Suppressor macrophage treated with lipopolysaccharide for 1 hour (primary cell): ENCODE measurements at regions not wholly inside any gene's neighbourhood (a gene's known extent, or its start where the extent isn't known, plus 50 kb on each side); places are given as distances from the start of the nearest gene placed in this dataset.

Experiments
- DNase-seq, 3 donors: peaks; one replicate each; pipeline ENCODE4 v3.0.0-alpha.2; 2020 to 2022

GRCh38 chr13:97057176-97057575 lies 62.9 kb upstream of the OXGR1 start:
- no peak for DNase-seq

DNA sequence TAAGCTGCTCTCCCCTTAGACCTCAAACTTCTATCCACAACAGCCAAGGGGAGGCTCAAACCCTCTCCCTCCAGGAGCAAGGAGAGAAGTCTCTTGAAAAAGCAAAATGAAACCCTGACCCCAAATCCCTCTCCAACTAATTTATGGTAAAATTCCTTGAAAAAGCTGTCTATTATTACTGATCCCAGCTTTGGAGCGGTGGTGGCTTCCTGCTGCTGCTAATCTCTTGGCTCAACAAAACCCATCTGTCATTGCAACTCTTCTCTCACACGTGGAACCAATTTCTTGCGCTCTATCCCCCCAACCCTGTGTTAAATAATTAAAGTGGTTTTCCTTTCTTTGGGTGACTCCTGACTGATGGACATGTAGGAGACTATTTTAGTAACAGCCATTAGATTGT lies 64.1 kb upstream of the OXGR1 start:
- DNase-seq: no peak

DNA sequence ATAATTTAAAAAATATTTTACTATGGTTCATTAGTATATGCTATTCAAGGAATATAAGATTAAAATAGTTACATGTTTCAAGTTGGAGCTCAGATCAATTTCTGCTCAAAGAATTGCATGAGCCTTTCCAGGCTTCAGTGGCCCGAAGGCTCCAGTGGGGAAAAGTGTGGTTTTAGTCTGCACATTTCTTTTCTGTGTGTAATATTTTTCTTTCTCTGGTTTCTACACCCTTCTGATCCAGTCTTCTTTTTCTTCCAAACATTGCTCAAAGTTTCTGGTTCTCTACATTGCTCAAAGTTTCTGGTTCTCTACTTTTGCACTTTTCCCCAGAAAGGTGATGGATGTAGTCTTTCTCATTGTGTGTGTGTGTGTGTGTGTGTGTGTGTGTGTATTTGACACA lies 64.7 kb upstream of the OXGR1 start:
- DNase-seq: no peak

DNA sequence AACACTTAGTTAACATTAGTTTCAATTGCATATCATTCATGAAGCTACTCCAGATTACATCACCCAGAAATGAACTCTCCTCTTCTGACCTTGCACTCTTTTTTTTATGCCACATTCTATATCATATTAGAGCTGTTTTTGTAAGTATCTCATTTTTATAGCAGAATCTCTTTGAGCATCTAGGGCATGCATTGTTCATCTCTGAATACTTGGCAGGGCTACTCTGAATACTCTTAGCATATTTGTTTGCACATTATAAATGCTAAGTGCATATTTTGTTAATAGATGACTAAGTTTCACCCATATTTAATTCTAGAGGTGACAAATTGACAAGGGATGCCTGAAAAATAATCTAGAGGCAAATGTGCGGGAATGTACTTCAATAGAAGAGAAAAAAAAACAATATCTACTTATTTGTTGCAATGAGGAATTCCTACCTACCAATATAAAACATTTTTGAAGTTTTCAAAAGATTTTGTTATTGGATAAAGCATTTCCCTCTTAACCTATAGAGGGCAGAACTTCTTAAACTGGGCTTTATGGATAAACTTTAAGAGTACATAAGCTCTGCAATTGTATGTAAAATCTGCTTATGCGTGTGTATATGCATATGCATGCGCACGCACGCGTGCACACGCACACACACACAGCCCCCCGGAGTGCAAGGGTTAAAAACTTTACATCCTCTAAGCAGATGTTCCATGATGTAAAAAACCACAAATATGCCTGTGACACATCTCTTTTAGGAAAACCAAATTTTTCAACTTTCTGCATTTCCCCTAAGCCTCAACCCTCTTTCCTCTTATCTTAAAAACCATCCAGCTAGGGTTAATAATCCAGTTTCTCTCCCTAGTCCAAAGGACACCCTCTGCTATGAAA lies 73.0 kb upstream of the OXGR1 start:
- no peak for DNase-seq

- DNase-seq: no peak
Observed at GRCh38 chr13:97068151-97068550, 73.9 kb upstream of the OXGR1 start.

DNA sequence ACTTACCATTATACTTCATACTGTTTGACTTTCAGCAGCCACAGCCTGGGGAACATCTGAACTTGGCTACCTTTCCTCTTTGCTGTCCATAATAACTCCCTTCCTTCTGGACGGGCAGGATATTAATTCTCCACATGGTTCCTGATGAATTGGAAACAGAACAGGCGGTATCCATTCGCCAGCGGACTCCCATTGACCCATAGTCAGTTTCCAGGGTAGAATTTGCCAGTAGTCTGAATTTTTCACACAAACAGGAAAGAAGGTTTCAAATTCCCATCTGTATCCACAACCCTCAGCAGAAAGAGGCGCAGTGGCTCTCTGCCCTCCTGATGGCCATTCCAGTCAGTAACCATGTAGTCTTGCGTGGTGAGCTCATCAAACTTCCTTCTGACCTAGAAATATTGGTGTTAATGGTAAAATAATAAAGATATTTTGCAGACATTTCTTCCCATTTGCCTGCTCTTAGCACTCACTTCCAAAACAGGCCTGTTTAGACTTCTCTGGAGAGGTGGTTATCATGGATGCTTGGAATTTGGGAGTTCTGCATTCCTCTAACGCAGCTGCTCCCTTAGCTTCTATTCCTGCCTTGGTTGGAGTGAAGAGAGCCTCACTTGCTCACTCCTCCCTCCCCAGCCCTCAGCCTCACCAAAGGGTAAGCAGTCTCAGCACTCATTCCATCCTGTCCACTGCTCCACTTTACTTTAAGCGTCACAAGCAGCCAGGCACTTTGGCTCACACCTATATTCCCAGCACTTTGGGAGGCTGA lies 75.0 kb upstream of the OXGR1 start:
- DNase-seq: no peak

GRCh38 chr13:97072297-97072696 lies 78.0 kb upstream of the OXGR1 start:
- no peak for DNase-seq

GRCh38 chr13:97074618-97075017 lies 80.3 kb upstream of the OXGR1 start:
- DNase-seq: no peak

- DNase-seq: peak; percentile 74 to 93 (median 83)
Observed at GRCh38 chr13:97076898-97077297, 82.6 kb upstream of the OXGR1 start.

GRCh38 chr13:97077341-97077740 lies 83.1 kb upstream of the OXGR1 start:
- DNase-seq: peak; percentile 7 to 76 (median 47)

DNA sequence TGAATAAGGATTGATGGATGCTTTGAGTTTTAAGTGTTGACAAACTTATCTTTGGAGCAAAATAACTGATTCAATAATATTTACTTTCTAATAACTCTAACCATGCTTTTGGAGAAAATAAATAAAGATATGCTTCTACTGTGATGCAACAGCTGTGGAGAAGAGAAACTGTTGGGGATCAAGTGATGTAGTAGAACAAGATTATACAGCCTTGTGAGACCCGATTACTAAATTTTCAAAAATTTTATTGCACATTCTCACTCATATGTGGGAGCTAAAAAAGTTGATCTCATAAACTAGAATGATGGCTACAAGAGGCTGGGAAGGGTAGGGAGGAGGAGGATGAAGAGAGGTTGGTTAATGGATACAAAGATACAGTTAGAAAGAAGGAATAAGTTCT lies 85.5 kb upstream of the OXGR1 start:
- no peak for DNase-seq

GRCh38 chr13:97082461-97083207 lies 88.4 kb upstream of the OXGR1 start:
- peak; percentile 28 to 46 (median 32) for DNase-seq

DNA sequence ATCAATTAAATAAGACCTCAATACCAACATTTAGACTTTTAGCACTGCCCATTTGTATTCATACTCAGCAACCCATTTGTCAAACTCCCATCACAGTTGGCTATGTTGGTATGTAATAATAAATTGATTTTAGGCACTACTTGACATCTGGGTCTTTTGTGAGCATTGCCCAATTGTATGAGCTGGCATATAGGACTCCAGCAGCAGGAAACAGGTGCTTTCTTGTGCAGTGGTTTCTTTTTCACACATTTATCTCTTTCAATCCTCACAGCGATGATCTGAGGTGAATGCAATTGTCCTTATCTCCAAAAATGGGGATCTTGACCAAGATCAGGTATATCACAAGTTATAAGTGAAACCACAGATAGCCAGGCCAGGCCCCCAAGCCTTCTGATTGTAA lies 96.9 kb upstream of the OXGR1 start:
- no peak for DNase-seq

DNA sequence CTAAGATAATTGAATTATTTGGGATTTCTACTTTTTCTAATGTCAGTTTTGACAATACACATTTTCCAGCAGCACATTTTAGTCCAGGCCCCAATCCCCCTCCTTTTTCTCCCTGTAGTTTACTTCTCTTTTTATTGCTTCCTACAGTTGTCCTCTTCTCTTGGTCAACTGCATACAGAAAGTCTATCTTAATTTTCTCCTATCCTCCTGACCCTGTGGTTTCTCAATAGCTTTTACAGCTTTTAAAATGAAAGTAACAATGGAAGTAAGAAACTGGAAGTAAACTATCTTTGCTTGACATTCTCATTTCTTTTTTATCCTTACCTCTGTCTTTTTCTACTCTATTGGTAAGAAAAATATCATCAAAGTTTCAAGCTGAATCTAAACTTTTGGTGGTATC lies 106.5 kb upstream of the OXGR1 start:
- DNase-seq: peak; percentile 10 to 49 (median 39)

DNA sequence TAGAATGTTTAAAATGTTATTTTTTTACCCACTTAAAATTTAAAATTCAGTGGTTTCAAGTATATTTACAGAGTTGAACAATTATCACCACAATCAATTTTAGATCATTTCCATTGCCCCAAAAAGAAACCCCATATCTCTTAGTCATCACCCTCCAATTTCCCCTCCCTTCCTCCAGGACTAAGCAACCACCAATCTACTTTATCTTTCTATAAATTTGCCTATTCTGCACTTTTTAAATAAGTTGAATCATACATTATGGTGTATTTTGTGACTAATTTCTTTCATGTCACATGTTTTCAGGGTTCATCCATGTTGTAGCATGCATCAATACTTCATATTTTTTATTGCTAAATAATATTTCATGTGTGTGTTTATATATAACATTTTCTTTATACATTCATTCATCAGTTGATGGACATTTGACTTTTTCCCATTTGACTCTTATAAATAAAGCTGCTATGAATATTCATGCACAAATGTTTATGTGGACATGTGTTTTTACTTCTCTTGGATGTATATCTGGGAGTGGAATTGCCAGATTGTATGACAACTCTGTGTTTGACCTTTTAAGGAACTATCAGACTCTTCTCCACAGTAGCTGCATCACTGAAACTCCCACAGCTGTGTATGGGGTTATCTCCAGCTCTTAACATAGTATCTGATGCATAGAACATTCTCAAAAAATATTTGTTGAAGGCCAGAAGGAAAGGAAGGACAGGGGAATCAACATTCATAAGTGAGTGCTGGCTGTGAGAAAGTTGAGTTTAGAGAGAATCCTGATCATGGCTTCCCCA lies 107.8 kb upstream of the OXGR1 start:
- DNase-seq: peak in 1 of 3 donors; percentile 33

GRCh38 chr13:97106323-97106722 lies 112.0 kb upstream of the OXGR1 start:
- DNase-seq: no peak

DNA sequence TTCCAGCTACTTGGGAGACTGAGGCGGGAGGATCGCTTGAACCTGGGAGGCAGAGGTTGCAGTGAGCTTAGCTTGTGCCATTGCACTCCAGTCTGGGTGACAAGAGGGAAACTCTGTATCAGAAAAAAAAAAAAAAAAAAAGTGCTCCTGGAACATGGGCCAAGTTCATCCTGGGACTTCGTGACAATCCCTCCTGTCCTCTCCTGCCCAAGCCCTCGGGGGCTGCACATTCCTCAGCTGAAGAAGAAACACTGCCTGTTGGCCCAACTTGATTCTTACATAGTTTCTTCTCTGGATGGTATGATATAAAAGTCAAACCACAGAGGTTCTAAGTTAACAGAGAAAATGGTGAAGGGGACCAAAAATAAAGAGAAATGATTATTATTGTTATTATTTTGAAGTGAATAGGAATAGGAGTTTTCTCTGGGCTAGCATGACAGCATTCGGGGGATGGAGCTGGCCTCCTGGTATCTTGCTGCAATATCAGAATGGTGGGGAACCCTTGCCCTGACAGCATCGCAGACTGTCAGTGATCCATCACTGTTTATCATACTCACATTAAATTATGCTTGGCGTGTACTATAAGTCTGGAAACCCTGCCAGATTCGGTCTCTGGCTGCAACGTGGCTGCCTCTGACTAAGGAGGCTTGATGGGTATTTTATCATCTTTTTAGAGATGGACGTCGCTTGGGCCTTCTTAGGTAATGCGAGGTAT lies 113.7 kb upstream of the OXGR1 start:
- DNase-seq: no peak

- no peak for DNase-seq
Observed at GRCh38 chr13:97108530-97108900, 113.6 kb upstream of the MBNL2 start.

GRCh38 chr13:97109256-97109655 lies 112.9 kb upstream of the MBNL2 start:
- DNase-seq: no peak

DNA sequence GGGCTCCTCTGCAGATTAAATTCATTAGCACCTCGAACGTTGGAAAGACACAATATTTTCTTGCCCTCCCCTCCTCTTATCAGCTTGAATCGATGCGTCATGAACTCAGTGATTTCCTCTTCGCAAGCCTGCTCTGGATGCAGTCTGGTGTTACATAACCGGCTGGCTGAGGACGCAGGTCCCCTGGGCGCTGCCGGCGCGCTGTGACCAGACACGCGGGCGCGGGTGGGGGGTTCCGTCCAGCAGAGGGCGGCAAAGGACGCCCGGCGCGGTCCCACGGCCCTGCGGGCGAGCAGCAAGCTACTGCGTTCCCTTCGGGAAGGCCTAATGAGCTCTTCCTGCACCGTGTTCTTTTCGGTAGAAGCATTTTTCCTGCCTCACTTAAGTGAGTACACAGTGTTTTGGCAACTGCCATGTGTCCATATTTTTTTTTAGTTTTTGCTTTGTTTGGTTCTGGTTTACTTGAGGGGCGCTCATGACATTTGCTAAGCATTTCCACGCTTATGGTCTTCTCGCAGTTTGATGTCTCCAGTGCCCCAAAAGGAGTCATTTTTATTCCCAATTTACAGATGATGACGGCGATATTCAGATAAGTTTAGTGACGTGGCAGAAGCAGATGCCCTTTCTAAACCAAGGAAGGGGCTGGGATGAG lies 112.2 kb upstream of the MBNL2 start:
- DNase-seq: peak; percentile 84 to 95 (median 92)

- DNase-seq: no peak
Observed at GRCh38 chr13:97110936-97111335, 111.2 kb upstream of the MBNL2 start.
